HK-2 (cell line): ENCODE measurements at regions not wholly inside any gene's neighbourhood (a gene's known extent, or its start where the extent isn't known, plus 50 kb on each side); places are given as distances from the start of the nearest gene placed in this dataset.
A peak's percentile ranks its signal among the peaks of the same experiment; 100 is the strongest.
"Not testable (repeated sequence)": the region's sequence is repeated elsewhere in the genome, so short reads cannot be mapped to it uniquely, and the experiment has no call there.

Source experiments
- DNase-seq: peaks from one replicate; pipeline ENCODE4 v3.0.0-alpha.2; 2018; ENCODE audit not compliant: unreplicated experiment

DNA sequence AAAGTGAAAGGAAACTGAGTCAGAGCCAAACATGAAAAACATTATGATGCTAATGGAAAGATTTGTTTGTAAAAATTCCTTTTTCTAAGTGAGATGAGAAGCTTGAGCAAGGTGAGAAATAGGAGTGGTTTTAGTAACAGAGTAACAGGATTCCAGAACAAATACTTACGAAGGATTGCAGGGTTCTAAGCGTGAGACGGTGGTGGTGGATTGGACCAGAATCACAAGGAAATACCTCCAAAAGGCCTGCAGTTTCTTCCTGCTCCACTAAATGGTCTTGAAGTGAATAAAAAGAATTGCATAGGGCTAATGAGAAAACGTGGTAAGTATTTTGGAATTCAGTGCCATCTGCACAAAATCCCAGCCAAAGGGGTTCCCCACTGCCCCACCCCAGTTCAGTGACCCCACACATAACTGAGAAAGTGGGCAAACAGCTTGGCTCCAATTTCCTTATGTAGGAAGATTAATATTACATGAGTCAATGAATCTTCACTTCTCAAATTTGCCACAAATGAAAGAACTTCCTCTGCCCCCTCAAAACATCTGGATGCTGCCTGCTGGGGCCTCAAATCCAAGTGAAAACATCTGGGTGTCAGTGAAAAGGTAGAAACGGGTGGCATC lies 283.8 kb upstream of the NR2F2 start:
- no peak for DNase-seq

DNA sequence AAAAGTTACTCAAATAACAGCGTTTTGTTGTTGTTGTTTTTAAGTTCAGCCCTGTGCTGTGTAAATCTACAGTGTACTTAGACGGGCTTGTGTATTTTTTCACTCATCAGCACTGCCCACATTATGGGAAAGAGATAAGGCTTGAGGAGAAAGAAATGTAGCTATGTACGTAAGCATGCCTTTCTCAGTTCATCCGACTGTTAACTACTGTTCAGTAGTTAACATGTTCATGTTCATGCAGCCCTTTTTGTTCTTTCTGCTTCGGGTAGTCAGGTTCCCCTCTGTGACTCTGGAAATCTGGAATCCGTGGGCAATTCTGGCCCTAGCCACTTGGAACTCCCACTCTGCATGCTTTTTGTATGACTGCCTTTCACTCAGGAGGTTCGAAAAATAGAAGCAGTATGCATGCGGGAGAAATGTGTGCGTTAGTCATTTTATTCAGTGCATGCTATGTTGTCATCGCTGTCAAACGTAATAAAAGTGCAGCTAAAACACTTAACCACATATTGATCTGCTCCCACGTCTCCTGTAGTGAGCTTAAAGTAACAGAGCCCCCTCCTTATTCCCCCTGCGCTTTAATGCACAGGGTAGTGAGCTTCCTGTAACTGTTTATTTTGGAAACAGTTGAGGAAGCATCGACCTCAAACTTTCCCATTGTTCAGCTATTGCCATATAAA lies 283.1 kb upstream of the NR2F2 start:
- DNase-seq, result no peak

DNA sequence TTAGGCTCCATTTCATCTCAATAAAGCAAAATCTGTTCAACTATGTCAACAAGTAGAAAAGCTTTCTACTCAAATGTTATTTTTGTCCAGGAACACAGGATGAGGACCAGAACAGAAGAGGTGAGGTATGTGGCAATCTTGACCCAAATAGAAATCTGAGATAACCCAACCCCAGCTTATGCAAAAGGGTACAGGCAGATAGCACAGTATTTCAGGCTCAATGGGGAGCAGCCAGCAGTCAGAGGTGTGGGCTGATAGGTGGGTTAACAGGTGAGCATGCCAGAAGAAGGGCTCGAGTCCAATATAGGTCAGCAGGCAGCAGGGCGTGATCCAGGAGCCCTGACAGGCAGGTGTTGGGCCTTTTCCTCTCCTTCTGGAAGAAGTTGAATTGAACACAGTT lies 281.2 kb upstream of the NR2F2 start:
- DNase-seq, result no peak

DNA sequence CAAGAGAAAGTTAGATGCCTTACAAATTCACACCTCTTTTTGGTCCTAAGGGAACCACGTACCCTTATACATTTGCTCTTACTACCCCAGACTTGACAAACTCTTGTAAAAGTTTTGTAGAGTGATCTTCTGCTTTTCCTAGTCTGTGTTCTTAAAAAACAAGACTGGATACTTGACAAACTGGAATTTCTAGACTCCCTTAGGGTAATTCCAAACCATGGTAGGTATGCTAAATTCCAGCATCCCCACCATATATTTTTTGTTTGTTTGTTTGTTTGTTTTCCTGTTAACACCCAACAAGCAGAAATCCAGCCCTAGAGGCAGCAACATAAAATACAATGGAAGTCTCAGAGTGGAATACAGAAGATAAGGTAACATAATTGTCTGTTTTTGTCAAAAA lies 280.7 kb upstream of the NR2F2 start:
- no peak for DNase-seq

DNA sequence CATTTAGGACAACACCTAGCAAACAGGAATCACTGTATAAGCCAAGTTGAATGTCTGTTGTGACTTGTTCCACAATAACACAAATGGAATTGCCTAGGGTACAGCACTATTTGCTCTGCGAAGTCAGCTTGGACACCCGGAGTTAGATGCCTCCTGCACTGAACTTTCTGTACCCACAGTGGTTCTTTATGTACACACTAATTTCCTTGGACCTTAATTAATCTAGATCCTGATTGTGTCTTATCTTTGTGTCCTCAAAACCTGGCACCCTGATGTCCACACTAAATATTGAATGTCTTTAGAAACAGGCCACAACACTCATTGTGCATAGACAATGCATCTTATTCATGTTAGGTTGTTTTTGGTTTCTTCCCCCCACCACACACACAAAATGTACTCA lies 278.9 kb upstream of the NR2F2 start:
- DNase-seq, result no peak

DNA sequence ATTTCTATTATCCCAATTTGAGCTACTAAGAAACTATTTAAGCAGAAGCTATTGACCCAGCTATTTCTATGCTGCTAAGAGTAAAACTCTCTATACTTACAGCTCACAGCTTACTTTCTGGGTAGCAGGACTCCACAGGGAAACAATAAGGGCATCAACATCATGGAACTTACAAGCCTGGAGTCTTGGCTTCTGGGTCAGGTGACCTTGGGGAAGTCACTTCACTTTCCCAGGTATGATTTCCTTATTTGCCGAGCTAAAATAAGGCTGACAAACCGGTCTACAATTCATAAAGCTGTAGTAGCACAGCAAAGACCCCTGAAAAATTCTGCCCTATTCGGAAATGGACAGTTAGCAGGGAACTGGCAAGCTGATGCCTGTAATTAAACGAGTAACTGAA lies 278.3 kb upstream of the NR2F2 start:
- no peak for DNase-seq

DNA sequence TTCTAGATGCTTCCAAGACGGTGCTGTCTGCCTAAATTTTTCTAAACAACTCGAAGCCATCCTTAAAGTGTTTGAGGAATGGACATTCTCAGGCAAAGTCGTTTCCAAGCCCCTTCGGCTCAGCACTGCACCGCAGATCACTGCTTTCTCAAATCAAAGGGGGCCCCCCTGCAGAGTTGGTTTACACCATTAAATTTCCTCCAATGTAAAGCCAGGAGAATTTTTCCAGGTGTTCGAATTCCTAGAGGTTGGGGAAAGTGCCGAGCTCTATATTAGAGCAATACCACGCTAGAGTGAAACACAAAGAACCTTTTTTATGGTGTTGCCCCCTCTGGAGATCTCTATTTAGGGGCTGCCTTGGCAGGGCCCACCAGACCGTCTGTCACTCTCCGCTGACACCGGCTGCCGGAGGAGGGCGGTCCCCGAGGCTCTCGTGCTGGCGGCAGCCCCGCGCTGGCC lies 277.9 kb upstream of the NR2F2 start:
- DNase-seq, result no peak

DNA sequence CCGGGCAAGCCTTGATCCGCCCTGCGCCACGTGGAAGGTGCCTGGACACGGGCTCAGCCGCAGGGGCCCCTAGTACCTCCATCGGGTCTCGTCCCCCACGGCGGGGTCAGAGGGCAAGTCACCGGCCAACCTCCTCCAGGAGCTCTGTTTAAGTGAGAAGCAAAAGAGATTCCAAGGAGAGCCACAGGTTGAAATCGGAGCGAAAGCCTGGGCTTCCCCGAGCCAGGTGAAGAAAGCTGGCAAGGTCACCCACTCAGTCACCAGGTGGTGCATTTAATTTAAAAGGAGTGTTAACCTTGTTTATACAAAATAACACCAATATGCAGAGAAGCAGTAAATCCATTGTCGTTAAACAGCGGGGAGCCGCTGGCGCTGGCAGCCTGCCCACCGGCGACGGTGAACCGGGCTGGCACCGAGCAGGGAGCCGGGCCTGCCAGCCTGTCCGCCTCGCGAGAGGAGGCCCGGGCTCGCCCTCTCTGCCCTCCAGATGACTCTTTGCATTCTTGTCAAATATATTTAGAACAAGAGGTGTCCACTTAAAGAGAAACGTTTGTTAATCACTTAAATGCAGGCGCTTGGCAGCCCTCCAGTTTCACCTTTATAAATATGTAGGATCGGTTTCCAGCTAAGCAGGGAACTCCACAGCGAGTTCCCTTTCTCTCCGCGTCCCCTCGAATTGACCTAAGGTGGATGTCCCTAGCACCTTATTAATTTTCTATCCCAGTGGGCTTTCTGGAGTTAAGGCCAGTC lies 277.3 kb upstream of the NR2F2 start:
- DNase-seq, result no peak

DNA sequence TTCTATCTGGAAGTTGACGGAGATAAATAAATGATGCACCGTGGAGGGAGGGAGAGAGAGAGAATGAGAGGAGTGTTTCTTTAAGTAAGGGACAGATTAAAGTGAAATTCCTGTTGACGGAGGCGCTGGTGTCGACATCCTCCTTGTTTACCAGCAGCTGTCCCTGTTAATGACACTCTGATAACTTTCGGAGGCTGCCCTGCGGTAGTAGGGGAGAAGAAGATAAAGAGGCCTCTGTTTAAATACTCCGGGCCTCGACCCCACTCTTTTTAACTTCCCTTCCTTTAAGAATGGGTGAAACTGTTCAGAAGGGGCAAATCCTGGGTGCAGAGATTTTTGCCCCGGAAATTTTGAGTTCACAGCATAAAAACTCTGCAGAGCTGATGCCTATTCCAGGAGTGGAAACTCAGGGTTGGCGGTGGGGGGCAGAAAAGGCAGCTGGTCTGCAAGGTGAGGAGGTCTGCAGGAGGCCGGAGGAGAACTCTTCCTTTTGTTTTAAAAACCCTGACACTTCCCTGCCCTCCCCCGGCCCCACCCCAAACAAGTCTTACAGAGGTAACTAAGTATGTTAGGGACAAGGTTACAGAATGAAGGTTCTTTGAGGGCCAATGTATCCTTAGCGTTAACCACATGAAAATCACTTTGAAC lies 276.6 kb upstream of the NR2F2 start:
- no peak for DNase-seq

DNA sequence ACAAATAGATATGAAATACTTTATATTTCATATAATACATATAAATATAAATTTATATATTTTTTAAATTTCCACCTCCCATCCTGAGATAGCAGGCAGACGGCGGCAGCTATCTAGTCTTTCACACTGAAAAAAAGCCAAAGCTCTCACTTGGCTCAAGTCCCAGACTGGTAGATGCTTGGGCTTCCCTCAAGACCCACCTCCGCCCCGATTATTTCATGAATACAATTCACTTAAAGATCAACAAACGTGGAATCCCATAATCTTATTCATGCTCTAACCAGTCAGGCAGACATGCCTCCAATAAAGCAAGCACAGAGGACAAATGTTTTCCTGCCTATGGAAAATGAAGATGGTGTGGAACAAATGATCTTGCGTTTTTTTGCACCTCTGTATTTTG lies 275.9 kb upstream of the NR2F2 start:
- DNase-seq, result no peak

DNA sequence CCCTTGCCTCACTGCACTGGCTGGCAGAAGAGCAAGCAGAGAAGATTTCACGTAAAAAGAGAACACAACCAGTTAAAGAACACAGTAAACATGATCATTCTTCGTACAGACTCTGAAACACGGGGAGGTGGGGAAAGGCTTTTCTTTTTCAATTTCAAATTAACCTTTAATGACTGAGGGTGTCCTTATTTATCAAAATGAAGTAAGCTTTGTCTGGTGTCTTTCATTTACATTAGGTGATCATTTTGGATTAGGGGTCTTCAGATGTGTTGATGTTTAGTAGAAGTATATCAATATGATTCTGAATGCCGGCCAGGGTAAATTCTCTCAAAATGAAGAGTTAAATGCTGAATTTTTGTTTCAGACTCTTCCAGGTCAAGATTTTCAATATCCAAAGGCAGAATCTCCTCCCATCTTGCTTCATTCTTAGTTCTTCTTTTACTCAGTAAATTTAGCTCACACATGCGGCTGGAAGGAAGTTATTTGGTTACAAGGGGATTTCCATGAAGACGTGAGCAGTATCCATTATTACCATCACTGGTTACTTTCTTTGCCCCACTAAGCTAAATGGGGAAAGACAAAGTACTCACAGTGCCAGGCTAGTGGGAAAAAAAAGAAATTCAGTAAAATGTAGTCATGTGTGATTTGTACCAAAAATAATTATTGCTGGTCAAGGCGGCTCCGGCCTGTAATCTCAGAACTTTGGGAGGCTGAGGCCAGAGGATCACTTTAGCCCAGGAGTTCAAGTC lies 272.2 kb upstream of the NR2F2 start:
- no peak for DNase-seq

DNA sequence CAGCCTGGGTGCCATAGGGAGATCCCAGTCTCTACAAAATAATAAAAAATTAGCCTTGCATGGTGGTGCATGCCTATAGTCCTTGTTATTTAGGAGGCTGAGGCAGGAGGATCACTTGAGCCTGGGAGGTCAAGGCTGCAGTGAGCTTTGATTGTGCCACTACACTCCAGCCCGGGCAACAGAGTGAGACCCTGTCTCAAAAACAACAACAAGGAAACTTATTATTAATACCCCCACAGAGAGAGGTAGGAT lies 271.7 kb upstream of the NR2F2 start:
- not testable (repeated sequence) for DNase-seq

DNA sequence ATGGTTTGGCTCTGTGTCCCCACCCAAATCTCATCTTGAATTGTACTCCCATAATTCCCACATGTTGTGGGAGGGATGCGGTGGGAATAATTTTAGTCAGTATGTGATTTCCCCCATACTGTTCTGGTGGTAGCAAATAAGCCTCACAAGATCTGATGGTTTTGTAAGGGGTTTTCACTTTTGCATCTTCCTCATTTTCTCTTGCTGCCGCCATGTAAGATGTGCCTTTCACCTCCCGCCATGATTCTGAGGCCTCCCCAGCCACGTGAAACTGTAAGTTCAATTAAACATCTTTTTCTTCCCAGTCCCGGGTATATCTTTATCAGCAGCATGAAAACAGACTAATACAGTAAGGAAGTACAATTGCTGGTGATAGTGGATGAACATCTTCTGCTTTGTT lies 269.9 kb upstream of the NR2F2 start:
- not testable (repeated sequence) for DNase-seq

DNA sequence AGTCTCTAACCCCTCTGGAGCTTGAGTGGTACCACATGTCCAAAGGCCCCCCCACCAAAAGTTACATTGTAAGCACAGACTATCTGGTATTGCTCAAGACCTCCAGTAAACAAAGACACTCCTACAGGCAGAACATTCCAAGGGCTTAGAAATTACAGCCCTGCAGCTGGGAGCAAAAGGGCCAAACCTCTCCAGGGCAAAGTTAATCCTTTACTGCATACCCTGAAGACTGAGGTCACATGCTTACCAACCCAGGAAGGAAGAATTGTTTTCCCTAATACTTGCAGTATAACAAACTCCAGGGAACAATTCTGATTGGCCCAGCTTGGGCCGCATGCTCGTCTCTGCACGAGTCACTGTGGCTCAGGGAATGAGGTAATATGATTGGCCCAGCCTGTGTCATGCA lies 266.1 kb upstream of the NR2F2 start:
- peak; percentile 18 for DNase-seq

DNA sequence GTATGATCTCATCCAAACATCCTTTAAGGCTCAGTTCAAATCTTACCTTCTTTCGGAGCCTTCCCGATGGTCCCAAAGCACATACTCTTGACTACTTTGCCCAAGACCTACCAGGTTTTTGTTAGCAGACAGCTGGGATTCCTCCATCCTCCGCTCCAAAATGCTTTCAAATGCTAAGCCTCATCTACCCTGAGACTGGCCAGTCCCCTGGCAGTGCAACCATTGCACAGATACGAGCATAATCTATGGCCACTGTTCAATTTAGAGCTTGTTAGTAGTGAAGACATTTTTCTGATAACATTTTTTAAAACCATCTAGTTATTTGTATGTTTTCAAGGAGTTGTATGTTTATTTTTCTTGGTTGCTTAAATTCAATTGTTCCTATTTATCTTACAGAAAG lies 264.4 kb upstream of the NR2F2 start:
- DNase-seq, result no peak

DNA sequence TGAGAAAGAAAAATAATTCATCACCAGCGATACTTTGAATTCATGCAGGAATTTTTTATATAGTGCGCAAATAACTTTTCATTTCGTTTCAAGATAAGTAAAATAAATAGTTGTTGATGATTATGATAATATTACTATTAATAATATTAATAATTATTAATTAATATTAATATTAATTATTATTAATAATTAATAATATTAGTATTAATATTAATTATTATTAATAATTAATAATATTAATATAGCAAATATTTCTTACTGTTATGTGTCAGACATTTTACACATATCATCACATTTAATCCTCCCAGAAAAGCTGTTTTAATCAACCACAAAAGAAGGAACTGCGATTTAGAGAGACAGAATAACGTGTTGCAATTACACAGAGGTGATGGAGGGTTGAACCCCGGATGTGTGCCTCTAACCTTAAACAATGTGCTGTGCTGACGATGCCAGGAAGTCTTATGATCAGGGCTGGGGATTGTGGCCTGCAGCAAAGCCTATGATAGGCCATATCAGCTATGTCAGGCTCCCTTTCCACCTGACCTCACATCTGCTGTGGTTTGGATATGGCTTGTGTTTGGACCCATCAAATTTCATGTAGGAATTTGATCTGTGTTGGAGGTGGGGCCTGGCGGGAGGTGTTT lies 263.5 kb upstream of the NR2F2 start:
- no peak for DNase-seq

DNA sequence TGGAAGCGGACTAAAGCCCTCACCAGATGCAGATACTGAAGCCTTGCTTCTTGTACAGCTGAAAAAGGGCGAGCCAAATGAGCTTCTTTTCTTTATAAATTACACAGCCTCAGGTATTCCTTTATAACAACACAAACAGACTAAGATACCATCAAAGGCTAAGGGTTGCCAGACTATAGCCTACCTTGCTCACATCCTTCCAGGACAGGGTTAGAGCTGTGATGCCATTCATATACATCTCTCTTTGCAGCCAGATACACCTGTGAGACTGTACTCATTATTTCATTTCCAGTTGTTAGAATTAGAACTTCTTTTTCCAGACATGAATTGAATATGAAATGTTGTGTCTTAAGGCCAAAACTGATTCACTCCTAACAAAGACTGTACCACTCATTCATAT lies 262.8 kb upstream of the NR2F2 start:
- DNase-seq, result no peak

DNA sequence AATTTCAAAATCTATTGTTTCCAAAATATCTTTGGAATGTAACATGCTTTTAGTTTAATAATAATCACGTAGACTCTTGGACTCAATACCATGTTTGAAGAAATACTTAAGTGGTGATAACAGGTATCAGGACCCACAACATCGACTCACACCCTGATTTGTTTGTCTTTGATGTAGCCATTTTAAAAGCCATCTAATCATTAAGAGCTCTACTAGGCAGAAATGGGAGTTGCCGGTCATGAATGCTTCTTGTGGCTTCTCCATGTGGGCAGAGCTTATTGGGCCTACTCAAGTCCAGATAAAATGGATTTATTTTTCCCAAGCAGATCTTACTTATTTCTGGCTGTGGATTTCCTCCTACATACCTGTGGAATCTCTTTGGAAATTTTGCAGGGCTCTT lies 261.6 kb upstream of the NR2F2 start:
- no peak for DNase-seq

DNA sequence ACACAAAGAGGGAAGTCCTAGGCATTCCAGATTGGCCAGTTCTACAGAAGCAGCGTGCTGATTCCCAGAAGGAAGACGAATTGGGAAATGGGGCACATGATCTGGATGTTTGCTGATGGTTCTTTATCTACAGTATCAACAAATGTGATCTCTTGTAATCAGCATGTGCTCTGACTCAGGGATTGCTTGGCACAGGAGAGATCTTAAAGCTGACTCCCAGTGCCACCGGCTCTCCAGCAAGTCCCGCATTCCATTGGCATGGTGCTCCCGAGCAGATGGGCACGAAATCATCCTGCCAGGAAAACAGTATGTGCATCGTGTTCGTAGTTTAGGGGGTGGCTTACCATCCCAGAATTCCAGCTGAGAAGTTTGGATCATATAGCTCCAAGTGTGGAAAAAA lies 259.9 kb upstream of the NR2F2 start:
- DNase-seq, result no peak

DNA sequence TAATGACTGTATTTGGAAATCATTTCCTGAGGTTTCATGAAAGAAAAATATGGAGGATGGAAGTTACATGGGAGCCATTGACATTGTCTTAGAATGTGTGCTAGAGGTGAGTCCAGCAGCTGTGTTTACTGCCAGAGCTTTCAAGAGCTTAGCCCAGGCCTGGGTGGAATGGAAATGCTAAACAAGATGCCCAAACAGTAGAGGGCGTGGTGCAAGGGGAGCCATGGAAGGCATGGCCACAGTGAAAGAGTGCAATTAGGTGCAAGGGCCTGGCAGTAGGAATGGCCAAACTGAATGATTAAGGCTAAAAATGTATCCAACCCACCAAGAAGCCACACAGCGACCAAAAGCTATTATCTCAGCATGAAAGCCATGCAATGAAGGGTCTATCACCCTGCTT lies 257.7 kb upstream of the NR2F2 start:
- no peak for DNase-seq

DNA sequence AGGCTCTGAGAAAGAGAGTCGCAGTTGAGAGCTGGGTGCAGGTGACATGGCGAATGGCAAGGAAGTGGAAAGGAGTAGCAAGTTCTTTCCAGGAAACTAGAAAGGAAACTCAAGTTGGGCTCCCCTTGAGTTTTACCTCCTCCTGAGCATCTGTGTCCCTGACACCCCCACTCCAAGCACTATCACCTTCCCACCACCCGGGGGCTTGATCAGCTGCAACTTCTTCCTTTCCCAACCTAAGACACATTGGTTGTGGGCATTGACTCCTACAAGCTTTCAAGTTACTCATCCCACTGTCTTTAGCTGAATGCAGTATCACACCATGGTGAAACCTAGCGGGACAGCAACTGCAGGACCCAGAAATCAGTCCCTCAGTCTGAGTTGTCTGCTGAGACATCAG lies 256.6 kb upstream of the NR2F2 start:
- DNase-seq, result no peak

DNA sequence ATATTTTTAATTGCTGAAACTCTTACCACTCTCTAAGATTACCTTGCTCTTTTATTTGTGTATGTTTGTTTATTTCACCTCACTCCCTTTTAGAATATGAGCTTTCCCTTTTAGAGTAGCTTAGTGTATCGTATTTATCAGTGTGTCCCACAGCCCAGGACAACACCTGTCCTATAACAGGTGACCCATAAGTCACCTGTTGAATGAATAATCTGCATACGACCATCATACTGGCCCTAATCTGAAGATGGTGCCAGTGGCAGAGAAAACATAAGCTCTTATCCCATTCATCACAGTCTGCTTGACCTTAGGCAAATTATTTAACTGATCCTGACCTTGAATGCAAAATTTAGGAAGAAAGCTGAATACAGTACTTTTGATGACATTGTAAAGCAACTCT lies 254.6 kb upstream of the NR2F2 start:
- no peak for DNase-seq
